Vagina (tissue), 2 donors: ENCODE measurements at regions not wholly inside any gene's neighbourhood (a gene's known extent, or its start where the extent isn't known, plus 50 kb on each side); places are given as distances from the start of the nearest gene placed in this dataset.

Source experiments
- DNase-seq, 2 donors: peaks; one replicate each; pipeline ENCODE4 v3.0.0-alpha.2; 2017; ENCODE audit errors: extremely low spot score in 2 of 2
- H3K27ac ChIP-seq: fragments of 200-600 bp; sonication (generic); one replicate; pipeline ENCODE4 v1.5.1; 2019
- H3K27me3 ChIP-seq: fragments of 200-600 bp; sonication (generic); one replicate; pipeline ENCODE4 v1.5.1; 2019
- H3K36me3 ChIP-seq, 2 donors: fragments of 200-600 bp; sonication (generic); one replicate each; pipeline ENCODE4 v1.5.1; 2017 to 2019
- H3K4me1 ChIP-seq: fragments of 200-600 bp; sonication (generic); one replicate; pipeline ENCODE4 v1.5.1; 2019
- H3K4me3 ChIP-seq, 2 donors: fragments of 200-600 bp; sonication (generic); 1 replicate in 1 of 2; 2 replicates in 1 of 2; pipeline ENCODE4 v1.5.1; 2016 to 2019
- H3K9me3 ChIP-seq: fragments of 200-600 bp; sonication (generic); one replicate; pipeline ENCODE4 v1.5.1; 2019
- CTCF ChIP-seq, 3 experiments: fragments of 450-650 bp in 2 of 3; fragments of 200-600 bp in 1 of 3; sonication (generic) in 1 of 3; IDR thresholded peaks; one replicate each; pipeline ENCODE4 v1.5.1; 2017 to 2019; ENCODE audit warnings: antibody characterized with exemption in 3 of 3, mild to moderate bottlenecking in 2 of 3, moderate library complexity in 2 of 3
- POLR2A ChIP-seq, 2 donors: fragments of 450-650 bp; IDR thresholded peaks; one replicate each; pipeline ENCODE4 v1.6.1; 2017; ENCODE audit warnings: antibody characterized with exemption in 2 of 2, mild to moderate bottlenecking in 2 of 2, moderate library complexity in 2 of 2
- POLR2AphosphoS5 ChIP-seq, 2 donors: sonication (generic); formaldehyde crosslinking; IDR thresholded peaks; one replicate each; pipeline ENCODE4 v1.9.0; 2017; ENCODE audit warnings: antibody characterized with exemption in 2 of 2, mild to moderate bottlenecking in 2 of 2, low read depth in 1 of 2; ENCODE audit not compliant: insufficient read depth in 1 of 2
- intact Hi-C: fragments of 100-400 bp; cut with DNase I; formaldehyde crosslinking; loops from one replicate; pipeline ENCODE4 v1.15.1; 2023

- DNase-seq, result no peak
Observed at GRCh38 chr7:25558605-25559004, 330.3 kb upstream of the NPVF start.

GRCh38 chr7:25559581-25560367, 331.5 kb upstream of the NPVF start:
- H3K4me3 ChIP-seq, result no peak overlapping the region
- H3K4me1 ChIP-seq, result no peaks in the 10 kb centered on the region
- no peaks in the 10 kb centered on the region for H3K36me3 ChIP-seq
- no peaks in the 10 kb centered on the region for H3K9me3 ChIP-seq
- TF ChIP-seq CTCF (IDR thresholded peaks at IDR 0.05), result no peak
- TF ChIP-seq POLR2AphosphoS5 (IDR thresholded peaks at IDR 0.05; ENCODE audit: insufficient read depth in 1 of 2, low read depth in 1 of 2), result no peak
- no peak for TF ChIP-seq POLR2A (IDR thresholded peaks at IDR 0.05)
- intact Hi-C loops, result loop anchor here (5.0 kb wide), 1 partner anchor 293 kb away; no protein-coding TSS in a partner anchor
- H3K27me3 ChIP-seq, result no peaks in the 10 kb centered on the region
- no peak overlapping the region for H3K27ac ChIP-seq
- DNase-seq, result no peak

More at GRCh38 chr7:25558605-25559004, 330.3 kb upstream of the NPVF start:
- Histone ChIP-seq H3K27ac (no peak overlapping the region), H3K4me1 (no peaks in the 10 kb centered on the region), H3K36me3 (no peaks in the 10 kb centered on the region), H3K4me3 (no peak overlapping the region), H3K27me3 (no peaks in the 10 kb centered on the region), H3K9me3 (no peaks in the 10 kb centered on the region)
- intact Hi-C loops, result no loop called here
- TF ChIP-seq CTCF (IDR thresholded peaks at IDR 0.05) (no peak), POLR2AphosphoS5 (IDR thresholded peaks at IDR 0.05; ENCODE audit: insufficient read depth in 1 of 2, low read depth in 1 of 2) (no peak), POLR2A (IDR thresholded peaks at IDR 0.05) (no peak)

- TF ChIP-seq POLR2A (IDR thresholded peaks at IDR 0.05), result no peak
- no peak for TF ChIP-seq CTCF (IDR thresholded peaks at IDR 0.05)
- no peak for TF ChIP-seq POLR2AphosphoS5 (IDR thresholded peaks at IDR 0.05; ENCODE audit: insufficient read depth in 1 of 2, low read depth in 1 of 2)
- Histone ChIP-seq H3K4me1 (no peaks in the 10 kb centered on the region), H3K4me3 (no peak overlapping the region), H3K9me3 (no peaks in the 10 kb centered on the region), H3K27ac (no peak overlapping the region), H3K27me3 (no peaks in the 10 kb centered on the region), H3K36me3 (no peaks in the 10 kb centered on the region)
- no peak for DNase-seq
- intact Hi-C loops, result loop anchor here (5.0 kb wide), 1 partner anchor 290 kb away; no protein-coding TSS in a partner anchor
Observed at GRCh38 chr7:25562673-25563182, 334.4 kb upstream of the NPVF start.

GRCh38 chr7:25565002-25565401, 336.7 kb upstream of the NPVF start:
- intact Hi-C loops, result loop anchor here (5.0 kb wide), 2 partner anchors 173 to 303 kb away; no protein-coding TSS in a partner anchor
- no peak for TF ChIP-seq POLR2AphosphoS5 (IDR thresholded peaks at IDR 0.05; ENCODE audit: insufficient read depth in 1 of 2, low read depth in 1 of 2)
- no peak for TF ChIP-seq POLR2A (IDR thresholded peaks at IDR 0.05)
- TF ChIP-seq CTCF (IDR thresholded peaks at IDR 0.05), result no peak
- no peak for DNase-seq
- no peaks in the 10 kb centered on the region for H3K27me3 ChIP-seq
- no peak overlapping the region for H3K4me3 ChIP-seq
- no peaks in the 10 kb centered on the region for H3K9me3 ChIP-seq
- H3K4me1 ChIP-seq, result no peaks in the 10 kb centered on the region
- H3K27ac ChIP-seq, result no peak overlapping the region
- no peaks in the 10 kb centered on the region for H3K36me3 ChIP-seq

GRCh38 chr7:25565949-25566348, 337.7 kb upstream of the NPVF start:
- Histone ChIP-seq H3K27me3 (no peaks in the 10 kb centered on the region), H3K4me1 (no peaks in the 10 kb centered on the region), H3K9me3 (no peaks in the 10 kb centered on the region), H3K4me3 (no peak overlapping the region), H3K36me3 (no peaks in the 10 kb centered on the region), H3K27ac (no peak overlapping the region)
- intact Hi-C loops, result loop anchor here (5.0 kb wide), 2 partner anchors 174 to 304 kb away; no protein-coding TSS in a partner anchor
- no peak for DNase-seq
- TF ChIP-seq POLR2A (IDR thresholded peaks at IDR 0.05) (no peak), CTCF (IDR thresholded peaks at IDR 0.05) (peak; percentile 96 to 99 (median 99)), POLR2AphosphoS5 (IDR thresholded peaks at IDR 0.05; ENCODE audit: insufficient read depth in 1 of 2, low read depth in 1 of 2) (peak in 1 of 2 donors; percentile 81)
